ENCODE measurements at regions not wholly inside any gene's neighbourhood (a gene's known extent, or its start where the extent isn't known, plus 50 kb on each side); places are given as distances from the start of the nearest gene placed in this dataset.

DNA sequence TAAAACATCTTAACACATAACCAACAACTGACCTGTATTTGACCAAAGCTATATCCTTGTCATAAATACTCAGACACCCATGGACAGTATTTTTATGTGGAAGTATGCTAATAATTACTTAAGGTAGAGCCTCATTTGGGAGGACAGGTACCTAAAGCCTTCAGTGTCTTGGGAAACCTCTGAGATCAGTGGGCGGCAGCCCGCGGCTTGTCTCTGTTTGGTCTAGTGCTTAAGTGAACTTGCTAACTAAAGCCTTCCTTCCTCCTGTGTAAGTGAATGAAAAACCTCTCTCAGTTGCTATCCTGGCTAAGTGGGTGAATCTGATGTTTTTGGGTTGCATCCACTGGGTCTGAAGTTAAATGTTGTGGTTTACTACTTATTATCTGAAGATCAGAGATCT is 144.5 kb upstream of the AGR3 start:
- TF ChIP-seq, protein P1, sequence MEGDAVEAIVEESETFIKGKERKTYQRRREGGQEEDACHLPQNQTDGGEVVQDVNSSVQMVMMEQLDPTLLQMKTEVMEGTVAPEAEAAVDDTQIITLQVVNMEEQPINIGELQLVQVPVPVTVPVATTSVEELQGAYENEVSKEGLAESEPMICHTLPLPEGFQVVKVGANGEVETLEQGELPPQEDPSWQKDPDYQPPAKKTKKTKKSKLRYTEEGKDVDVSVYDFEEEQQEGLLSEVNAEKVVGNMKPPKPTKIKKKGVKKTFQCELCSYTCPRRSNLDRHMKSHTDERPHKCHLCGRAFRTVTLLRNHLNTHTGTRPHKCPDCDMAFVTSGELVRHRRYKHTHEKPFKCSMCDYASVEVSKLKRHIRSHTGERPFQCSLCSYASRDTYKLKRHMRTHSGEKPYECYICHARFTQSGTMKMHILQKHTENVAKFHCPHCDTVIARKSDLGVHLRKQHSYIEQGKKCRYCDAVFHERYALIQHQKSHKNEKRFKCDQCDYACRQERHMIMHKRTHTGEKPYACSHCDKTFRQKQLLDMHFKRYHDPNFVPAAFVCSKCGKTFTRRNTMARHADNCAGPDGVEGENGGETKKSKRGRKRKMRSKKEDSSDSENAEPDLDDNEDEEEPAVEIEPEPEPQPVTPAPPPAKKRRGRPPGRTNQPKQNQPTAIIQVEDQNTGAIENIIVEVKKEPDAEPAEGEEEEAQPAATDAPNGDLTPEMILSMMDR (IDR thresholded peaks at IDR 0.05; ENCODE audit: insufficient read depth, low read length, poor library complexity, severe bottlenecking), result no peak
- no peak for TF ChIP-seq EZH2phosphoT487 (conservative IDR thresholded peaks at IDR 0.05; ENCODE audit: low read length)
